ENCODE measurements at regions not wholly inside any gene's neighbourhood (a gene's known extent, or its start where the extent isn't known, plus 50 kb on each side); places are given as distances from the start of the nearest gene placed in this dataset.

DNA sequence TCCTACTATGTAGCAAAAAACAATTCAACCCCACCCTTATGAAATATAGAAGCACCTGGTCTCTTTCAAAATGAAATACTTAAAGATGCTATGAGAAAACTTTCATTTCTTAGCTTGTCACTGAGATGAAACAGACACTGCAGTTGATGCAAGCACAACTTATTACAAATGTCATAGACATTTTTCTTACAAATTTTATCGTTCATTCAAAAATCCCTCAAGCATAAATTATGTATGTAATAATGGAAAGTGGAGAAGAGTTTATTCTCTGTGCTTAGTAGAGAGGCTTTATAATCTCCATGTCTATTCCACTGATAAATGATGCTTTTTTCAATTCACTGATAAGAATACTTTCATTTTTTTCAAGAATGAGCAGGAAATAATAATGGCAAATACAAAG lies 1943.9 kb upstream of the IGFBP7 start:
- no peak overlapping the region for H3K27ac Mint-ChIP-seq
- no peaks in the 10 kb centered on the region for H3K4me1 Mint-ChIP-seq (ENCODE audit: low read depth)
- no peaks in the 10 kb centered on the region for H3K27me3 Mint-ChIP-seq
- no peak overlapping the region for H3K4me3 Mint-ChIP-seq
- H3K36me3 Mint-ChIP-seq = no peaks in the 10 kb centered on the region
- H3K9me3 Mint-ChIP-seq (ENCODE audit: low read depth) = peaks cover 3% of the 10 kb centered on the region

DNA sequence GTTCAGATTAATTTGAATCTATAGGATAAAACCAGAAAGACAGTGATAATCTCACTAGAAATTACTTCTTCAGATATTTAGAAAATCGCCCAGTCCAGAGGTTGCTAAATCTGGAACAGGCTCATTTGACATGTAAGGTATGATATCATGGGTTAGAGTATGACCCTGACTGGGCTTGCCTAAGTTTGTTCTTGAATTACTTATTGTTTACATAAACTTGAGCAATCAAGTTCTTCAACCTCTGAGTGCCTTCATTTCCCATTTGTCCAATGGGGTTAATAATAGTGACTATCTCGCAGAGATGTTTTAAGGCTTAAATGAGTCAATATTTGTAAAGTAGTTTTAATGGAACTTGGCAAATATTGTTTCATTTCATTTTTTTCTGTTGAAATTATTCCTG lies 1947.6 kb upstream of the IGFBP7 start:
- Mint-ChIP-seq H3K27ac (no peak overlapping the region), H3K4me3 (no peak overlapping the region), H3K36me3 (no peaks in the 10 kb centered on the region), H3K9me3 (ENCODE audit: low read depth) (peaks cover 11% of the 10 kb centered on the region), H3K4me1 (ENCODE audit: low read depth) (no peaks in the 10 kb centered on the region), H3K27me3 (no peaks in the 10 kb centered on the region)

DNA sequence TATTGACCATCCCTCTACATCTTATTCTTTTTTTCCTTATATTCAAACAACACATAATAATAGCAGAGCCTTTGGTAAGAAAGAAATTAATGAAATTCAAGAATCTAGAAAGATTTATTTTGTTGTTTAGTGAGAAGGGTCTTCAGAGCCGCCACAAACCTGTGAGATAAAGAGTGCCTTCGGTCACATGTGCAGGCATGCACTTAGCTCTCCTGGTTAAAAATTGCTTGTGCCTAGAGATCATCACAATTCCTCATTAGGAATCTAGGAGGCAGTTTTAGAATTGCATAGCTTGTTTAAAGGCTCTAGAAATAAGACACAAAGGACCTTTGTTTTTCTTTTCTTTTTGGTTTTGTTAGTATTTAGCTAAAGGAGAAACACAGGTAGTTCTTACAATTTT lies 1948.4 kb upstream of the IGFBP7 start:
- Mint-ChIP-seq H3K27me3 (no peaks in the 10 kb centered on the region), H3K4me1 (ENCODE audit: low read depth) (no peaks in the 10 kb centered on the region)

DNA sequence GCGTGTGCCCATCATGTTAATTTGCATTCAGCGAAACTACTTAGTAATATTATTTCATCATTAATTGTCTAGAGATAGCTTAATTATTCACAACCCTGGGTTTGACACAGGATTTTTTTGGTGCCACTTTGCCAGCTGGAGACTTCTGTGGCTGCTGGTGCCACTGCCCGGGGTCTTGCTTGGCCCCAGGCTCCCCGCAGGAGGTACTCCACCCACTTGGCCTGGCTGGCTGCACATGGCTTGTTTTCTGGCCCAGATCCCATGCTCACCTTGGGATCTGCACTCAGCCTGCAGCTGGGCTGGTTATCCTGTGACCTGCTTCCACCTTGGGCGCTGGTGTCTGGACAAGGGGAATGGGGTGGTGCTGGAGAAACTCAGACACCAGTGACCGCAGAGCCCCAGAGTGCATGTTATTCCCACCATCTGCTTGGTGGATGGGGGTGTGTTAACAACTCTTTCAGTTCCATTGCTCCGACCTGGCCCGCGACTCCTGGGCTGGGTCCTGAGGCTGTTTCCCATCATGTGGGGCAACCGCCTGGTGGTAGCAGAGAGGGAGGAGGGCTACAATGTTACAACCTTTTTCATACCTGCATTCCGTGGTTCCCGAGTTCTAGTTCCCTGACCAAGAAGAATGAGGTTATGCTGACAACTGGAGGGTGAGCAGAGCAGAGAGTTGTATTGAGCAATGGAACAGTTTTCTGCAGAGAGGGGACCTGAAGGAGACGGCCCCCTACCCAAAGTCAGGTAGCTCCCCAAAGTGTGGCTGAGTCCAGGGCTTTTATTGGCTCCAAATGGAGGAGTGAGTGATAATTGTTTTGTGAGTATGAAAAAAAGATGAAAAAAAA lies 1950.0 kb upstream of the IGFBP7 start:
- Mint-ChIP-seq H3K4me1 (ENCODE audit: low read depth) (no peaks in the 10 kb centered on the region), H3K4me3 (no peak overlapping the region), H3K27me3 (no peaks in the 10 kb centered on the region), H3K36me3 (no peaks in the 10 kb centered on the region), H3K27ac (no peak overlapping the region), H3K9me3 (ENCODE audit: low read depth) (peaks cover 8% of the 10 kb centered on the region)

More for the DNA sequence above, 1948.4 kb upstream of the IGFBP7 start:
- Mint-ChIP-seq H3K36me3 (no peaks in the 10 kb centered on the region), H3K9me3 (ENCODE audit: low read depth) (peaks cover 7% of the 10 kb centered on the region), H3K4me3 (no peak overlapping the region), H3K27ac (no peak overlapping the region)

DNA sequence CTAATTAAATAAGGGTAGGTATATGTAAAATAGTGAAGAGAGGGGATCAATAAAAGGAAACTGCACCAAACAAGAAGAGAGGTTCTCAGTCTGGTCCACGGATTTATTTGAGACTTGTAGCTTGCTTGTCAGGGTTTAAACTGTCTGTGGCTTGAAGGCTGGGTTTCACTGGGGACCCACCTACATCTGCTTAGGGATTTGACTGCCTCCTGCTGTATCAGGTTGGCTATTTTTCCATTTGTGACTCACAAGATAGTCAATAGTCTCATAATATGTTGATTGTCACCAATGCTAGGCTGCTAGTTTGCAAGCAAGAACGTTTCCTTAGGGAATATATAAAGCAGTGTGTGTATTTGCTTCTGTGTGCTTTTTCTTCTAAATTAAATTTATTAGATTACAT lies 1950.7 kb upstream of the IGFBP7 start:
- Mint-ChIP-seq H3K4me3 (no peak overlapping the region), H3K27me3 (no peaks in the 10 kb centered on the region), H3K27ac (no peak overlapping the region), H3K9me3 (ENCODE audit: low read depth) (peaks cover 13% of the 10 kb centered on the region), H3K4me1 (ENCODE audit: low read depth) (no peaks in the 10 kb centered on the region), H3K36me3 (no peaks in the 10 kb centered on the region)

DNA sequence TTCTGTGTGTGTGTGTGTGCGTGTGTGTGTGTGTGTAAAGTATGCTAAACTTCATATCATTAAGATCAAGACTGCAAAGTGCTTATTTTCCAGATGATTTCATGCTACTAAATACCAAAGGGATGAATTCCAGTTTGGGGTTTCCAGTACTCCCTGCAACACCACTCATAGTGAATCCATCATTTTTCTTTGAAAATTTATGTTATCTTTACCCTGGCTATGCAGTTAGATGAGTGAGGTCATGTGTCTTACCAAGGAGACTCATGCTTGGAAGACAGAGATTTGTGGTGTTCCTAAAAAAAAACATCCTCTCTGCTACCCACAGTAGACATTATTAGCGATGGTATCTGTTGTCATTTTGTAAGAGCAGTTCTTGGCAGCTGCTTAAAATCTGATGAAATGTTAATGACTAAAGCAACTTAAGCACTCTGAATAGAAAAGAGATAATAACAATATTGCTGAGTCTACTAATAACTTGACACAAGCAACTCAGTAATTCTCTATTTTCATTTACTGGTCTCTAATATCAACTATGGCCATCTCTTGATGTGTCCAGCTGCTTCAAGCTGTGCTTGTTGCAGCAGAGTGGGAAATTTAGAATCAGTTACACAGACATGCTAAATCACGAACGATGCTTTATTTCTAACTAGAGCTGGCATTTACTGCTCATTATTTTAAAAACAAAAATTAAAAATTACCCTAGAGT lies 1953.0 kb upstream of the IGFBP7 start:
- no peak overlapping the region for H3K27ac Mint-ChIP-seq
- no peaks in the 10 kb centered on the region for H3K36me3 Mint-ChIP-seq
- peaks cover 18% of the 10 kb centered on the region for H3K9me3 Mint-ChIP-seq (ENCODE audit: low read depth)
- no peak overlapping the region for H3K4me3 Mint-ChIP-seq
- no peaks in the 10 kb centered on the region for H3K27me3 Mint-ChIP-seq
- no peaks in the 10 kb centered on the region for H3K4me1 Mint-ChIP-seq (ENCODE audit: low read depth)

DNA sequence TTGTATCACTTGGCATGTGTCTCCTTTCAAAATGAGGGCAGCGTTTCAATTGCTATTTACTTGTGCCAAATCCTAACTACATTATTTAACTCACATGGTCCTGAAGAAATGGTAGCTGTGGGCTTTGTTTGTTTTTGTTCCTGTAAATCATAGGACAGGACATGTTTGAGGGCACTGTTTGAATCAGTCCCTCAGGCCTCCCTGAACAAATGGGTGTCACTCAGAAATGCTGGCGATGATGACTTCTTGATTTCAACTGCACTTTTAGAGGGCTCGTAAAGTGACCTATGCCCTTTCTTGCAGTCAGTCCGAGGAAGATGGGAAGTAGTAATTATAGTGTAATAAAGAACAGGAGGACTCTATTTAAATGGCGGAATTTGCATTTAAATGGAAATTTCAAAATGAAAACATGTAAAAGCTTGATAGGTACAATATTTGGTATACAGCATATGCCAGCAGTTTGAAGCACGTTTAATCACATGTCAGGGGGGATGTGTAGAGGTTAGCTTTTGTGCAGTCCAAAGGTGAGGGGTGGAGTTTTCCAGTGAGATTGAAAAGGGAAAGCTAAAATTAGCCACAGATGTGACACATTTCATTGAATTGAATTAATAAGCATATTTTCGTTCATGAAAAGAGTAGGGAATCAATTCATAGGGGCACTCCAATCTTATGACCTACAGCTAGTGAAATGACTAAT lies 1958.7 kb upstream of the IGFBP7 start:
- Mint-ChIP-seq H3K27ac (no peak overlapping the region), H3K4me1 (ENCODE audit: low read depth) (no peaks in the 10 kb centered on the region), H3K36me3 (no peaks in the 10 kb centered on the region), H3K27me3 (no peaks in the 10 kb centered on the region), H3K9me3 (ENCODE audit: low read depth) (peaks cover 20% of the 10 kb centered on the region), H3K4me3 (no peak overlapping the region)

DNA sequence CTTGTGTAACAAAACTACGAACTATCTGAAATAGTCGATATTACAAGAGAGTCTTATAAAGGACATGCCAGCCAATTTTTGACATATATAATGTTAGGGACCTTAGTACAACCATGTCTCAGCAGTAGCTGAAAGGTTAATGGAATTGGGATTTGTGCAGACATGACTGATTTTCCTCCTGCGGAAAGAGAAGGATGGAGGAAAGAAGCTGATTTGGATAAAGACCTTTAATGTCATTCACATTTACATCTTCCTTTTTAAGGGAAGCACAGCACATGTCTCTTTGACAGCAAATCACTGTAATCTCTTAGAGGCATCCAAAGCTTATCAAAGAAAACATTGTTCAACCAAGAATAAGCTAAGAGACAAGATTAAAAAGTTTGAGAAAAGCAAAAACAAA lies 1976.2 kb upstream of the IGFBP7 start:
- H3K36me3 Mint-ChIP-seq = no peaks in the 10 kb centered on the region

DNA sequence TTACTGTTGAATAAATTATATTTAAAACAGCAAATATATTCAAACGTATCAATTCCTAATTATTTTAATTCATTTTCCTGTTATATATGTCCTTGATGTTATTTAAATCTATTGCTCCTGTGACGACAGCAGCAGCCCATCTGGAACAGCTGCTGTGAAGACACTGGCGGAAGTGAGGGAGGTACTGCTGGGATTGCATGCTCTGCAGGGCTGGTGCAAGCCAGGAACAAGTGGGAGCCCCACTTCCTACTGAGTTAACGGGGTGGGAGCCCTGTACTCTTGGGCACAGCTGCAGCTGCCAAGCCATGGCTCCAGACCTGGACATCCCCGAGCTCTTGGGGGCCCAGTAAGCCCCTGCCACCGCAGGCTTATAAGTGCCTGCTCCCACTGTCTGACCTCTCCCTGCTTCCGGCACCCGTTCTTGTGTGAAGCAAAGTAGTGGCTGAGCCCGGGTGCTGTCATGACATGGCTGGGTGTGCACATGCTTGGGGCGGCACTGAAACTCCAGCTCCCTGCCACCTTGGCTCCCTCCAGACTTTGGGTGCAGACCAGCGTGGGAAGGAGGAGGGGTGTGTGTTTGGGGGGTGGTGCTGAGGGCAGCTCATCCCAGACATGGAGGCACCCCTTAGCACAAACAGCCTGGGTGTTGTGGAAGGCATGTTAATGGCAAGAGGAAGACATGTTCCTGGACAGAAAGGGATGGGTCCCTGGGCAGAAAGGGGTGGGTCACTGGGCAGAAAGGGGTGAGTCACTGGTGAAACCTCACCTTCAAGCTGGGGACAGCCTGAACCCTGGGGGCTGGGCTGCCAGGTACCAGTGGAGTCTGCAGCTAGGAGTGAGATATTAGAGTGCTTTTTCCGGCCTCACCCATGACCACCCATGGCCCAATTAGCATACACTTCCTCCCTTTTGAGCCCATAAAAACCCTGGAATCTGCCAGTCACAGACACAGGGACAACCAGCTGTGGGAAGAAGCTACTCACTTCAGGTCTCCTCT lies 1981.3 kb upstream of the IGFBP7 start:
- Mint-ChIP-seq H3K4me1 (ENCODE audit: low read depth) (no peaks in the 10 kb centered on the region), H3K27ac (no peak overlapping the region), H3K4me3 (no peak overlapping the region)

More for the DNA sequence above, 1976.2 kb upstream of the IGFBP7 start:
- no peaks in the 10 kb centered on the region for H3K4me1 Mint-ChIP-seq (ENCODE audit: low read depth)
- no peak overlapping the region for H3K27ac Mint-ChIP-seq
- peaks cover 11% of the 10 kb centered on the region for H3K9me3 Mint-ChIP-seq (ENCODE audit: low read depth)
- H3K27me3 Mint-ChIP-seq = no peaks in the 10 kb centered on the region
- H3K4me3 Mint-ChIP-seq = no peak overlapping the region

DNA sequence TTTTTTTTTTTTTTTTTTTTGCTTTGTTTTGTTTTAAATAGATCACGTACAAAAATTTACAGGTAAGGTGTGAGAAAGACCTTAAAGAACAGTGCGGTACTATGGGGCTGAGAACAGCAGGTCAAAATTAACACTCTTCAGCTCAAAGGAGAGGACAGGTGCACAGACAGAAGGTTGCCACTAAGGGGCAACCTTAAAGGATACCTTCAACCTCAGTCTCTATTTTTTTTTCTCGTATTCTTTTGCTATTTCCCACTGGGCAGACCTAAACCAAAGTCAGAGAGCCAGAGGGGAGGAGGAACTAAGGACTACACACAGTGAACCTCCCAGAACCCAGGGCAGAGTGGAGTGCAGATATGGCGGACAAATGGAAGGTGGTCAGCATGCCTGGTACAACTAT lies 1984.3 kb upstream of the IGFBP7 start:
- Mint-ChIP-seq H3K4me3 (no peak overlapping the region), H3K36me3 (no peaks in the 10 kb centered on the region), H3K4me1 (ENCODE audit: low read depth) (no peaks in the 10 kb centered on the region), H3K27ac (no peak overlapping the region), H3K9me3 (ENCODE audit: low read depth) (peaks cover 5% of the 10 kb centered on the region), H3K27me3 (no peaks in the 10 kb centered on the region)

More for the DNA sequence above, 1981.3 kb upstream of the IGFBP7 start:
- Mint-ChIP-seq H3K36me3 (no peaks in the 10 kb centered on the region), H3K27me3 (no peaks in the 10 kb centered on the region), H3K9me3 (ENCODE audit: low read depth) (peaks cover 8% of the 10 kb centered on the region)

DNA sequence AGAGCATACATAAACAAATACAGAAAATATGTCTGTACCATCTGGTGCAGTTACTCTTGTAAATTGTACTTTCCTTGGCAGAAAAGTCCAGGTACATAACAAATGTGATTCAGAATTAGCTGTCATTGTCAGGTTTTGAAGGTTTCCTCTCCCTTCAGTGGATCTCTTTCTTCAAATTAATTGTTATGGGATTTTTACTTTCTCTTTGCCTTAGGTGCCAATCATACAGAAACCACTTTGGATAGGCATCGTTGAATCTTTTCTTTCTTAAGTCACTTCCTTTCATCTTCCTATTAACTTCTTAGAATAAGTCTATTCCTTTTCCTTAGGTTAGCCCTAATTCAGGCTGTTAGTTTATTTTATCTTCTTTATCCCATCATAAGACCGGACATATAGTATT lies 1992.1 kb upstream of the IGFBP7 start:
- peaks cover 4% of the 10 kb centered on the region for H3K9me3 Mint-ChIP-seq (ENCODE audit: low read depth)
- no peaks in the 10 kb centered on the region for H3K4me1 Mint-ChIP-seq (ENCODE audit: low read depth)
- H3K36me3 Mint-ChIP-seq = no peaks in the 10 kb centered on the region
- no peak overlapping the region for H3K4me3 Mint-ChIP-seq
- no peaks in the 10 kb centered on the region for H3K27me3 Mint-ChIP-seq
- no peak overlapping the region for H3K27ac Mint-ChIP-seq

DNA sequence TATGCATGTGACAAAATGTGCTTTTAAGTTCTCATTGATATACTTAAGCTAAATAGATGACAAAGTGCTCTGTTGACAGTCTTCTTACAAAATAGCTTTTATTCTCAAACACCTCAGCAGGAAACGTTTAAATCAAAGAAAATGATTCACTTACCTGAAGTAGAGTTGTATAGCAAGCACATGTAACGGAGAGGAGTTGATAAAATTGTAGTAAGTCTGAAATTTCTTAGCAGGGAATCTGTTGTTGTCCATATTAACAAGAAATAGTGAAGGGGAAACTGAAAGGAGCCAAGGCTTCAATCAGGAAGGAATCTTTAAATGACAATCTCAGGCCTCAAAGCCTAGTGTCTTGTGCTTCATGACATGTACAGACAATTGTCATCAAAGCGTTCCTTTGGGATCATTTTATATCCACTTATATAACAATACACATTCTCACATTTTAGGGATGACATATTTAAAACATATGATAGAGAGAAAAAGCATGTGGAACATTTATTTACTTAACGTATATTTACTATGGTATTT lies 2010.2 kb upstream of the IGFBP7 start:
- H3K4me1 Mint-ChIP-seq (ENCODE audit: low read depth) = no peaks in the 10 kb centered on the region
- peaks cover 10% of the 10 kb centered on the region for H3K9me3 Mint-ChIP-seq (ENCODE audit: low read depth)
- H3K27ac Mint-ChIP-seq = no peak overlapping the region
- no peaks in the 10 kb centered on the region for H3K27me3 Mint-ChIP-seq
- no peaks in the 10 kb centered on the region for H3K36me3 Mint-ChIP-seq
- H3K4me3 Mint-ChIP-seq = no peak overlapping the region

DNA sequence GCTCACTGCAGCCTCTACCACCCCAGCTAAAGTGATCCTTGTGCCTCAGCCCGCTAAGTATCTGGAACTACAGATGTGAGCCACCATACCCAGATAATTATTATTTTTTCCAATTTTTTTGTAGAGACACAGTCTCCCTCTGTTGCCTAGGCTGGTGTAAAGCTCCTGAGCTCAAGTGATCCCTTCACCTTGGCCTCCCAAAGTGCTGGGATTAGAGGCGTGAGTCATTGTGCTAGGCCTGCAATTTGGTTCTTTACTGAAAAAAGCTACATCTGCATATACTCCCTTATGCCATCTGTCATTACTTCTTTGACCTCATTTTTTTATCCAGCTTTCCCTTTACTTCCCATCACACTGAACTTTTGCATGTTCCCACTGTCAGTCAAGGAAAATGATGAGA lies 2012.4 kb upstream of the IGFBP7 start:
- Mint-ChIP-seq H3K27me3 (no peaks in the 10 kb centered on the region), H3K9me3 (ENCODE audit: low read depth) (peaks cover 5% of the 10 kb centered on the region), H3K4me1 (ENCODE audit: low read depth) (no peaks in the 10 kb centered on the region), H3K36me3 (no peaks in the 10 kb centered on the region), H3K4me3 (no peak overlapping the region), H3K27ac (no peak overlapping the region)

DNA sequence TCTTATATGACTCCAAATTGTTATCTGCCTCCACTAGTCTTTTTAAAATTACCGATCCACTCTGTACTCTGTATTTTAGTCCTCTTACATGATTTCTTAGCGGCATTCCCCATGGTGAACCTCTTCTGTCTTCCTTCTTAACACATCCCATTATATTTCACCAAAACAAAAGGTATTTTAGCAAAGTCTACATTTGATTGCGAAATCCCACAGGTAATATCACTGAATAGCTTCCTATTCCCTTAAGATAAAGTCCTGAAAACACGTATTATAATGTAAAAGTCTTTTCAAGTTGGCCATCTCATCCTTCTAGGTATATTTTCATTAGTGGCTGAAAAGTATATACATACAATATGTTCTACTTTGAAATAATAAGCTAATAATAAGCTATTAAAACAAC lies 2016.0 kb upstream of the IGFBP7 start:
- no peaks in the 10 kb centered on the region for H3K27me3 Mint-ChIP-seq
- no peak overlapping the region for H3K4me3 Mint-ChIP-seq
- no peak overlapping the region for H3K27ac Mint-ChIP-seq
- peaks cover 9% of the 10 kb centered on the region for H3K9me3 Mint-ChIP-seq (ENCODE audit: low read depth)
- no peaks in the 10 kb centered on the region for H3K4me1 Mint-ChIP-seq (ENCODE audit: low read depth)
- no peaks in the 10 kb centered on the region for H3K36me3 Mint-ChIP-seq
